HEK293 (cell line): ENCODE measurements at regions not wholly inside any gene's neighbourhood (a gene's known extent, or its start where the extent isn't known, plus 50 kb on each side); places are given as distances from the start of the nearest gene placed in this dataset.

ENCODE experiments used
- CTCF ChIA-PET: fragments of 350-600 bp; formaldehyde crosslinking; extraction: SDS; loops from one replicate; lab custom pipeline; 2021; ENCODE audit warnings: antibody characterized with exemption; lab: Yijun Ruan, JAX
- POLR2A ChIA-PET: fragments of 300-600 bp; formaldehyde crosslinking; extraction: SDS; loops from one replicate; lab custom pipeline; 2020; ENCODE audit warnings: antibody characterized with exemption, inconsistent platforms; lab: Yijun Ruan, JAX
- H3K27ac ChIP-seq: fragments of 200-500 bp; sonication (Bioruptor generic); 2 replicates; pipeline ENCODE4 v1.5.1; 2014; ENCODE audit warnings: low read depth, low read length, control low read depth, inconsistent platforms; ENCODE audit errors: extremely low read depth
- H3K36me3 ChIP-seq, 2 experiments: fragments of 200-500 bp in 1 of 2; sonication (Bioruptor generic) in 1 of 2; 1 replicate in 1 of 2; 2 replicates in 1 of 2; pipeline ENCODE4 v1.5.1; 2014 to 2017; ENCODE audit warnings: inconsistent platforms in 2 of 2, low read length in 2 of 2; ENCODE audit not compliant: control insufficient read depth in 2 of 2, insufficient read depth in 1 of 2
- H3K4me1 ChIP-seq: fragments of 200-500 bp; sonication (Bioruptor generic); 2 replicates; pipeline ENCODE4 v1.5.1; 2014; ENCODE audit warnings: mild to moderate bottlenecking, low read length, inconsistent platforms; ENCODE audit not compliant: control insufficient read depth, insufficient read depth
- H3K4me3 ChIP-seq: 2 replicates; pipeline ENCODE4 v1.5.1; 2011; ENCODE audit warnings: low read depth, mild to moderate bottlenecking, control low read depth, low read length, moderate library complexity
- H3K9me3 ChIP-seq: fragments of 200-500 bp; sonication (Bioruptor generic); 2 replicates; pipeline ENCODE4 v1.5.1; 2014; ENCODE audit warnings: low read depth, low read length, inconsistent platforms; ENCODE audit not compliant: control insufficient read depth, insufficient read depth
- GLI4 ChIP-seq: fragments of 450-650 bp; formaldehyde crosslinking; IDR thresholded peaks from 2 replicates; pipeline ENCODE4 v1.5.1; 2016; ENCODE audit warnings: missing biosample characterization, missing genetic modification characterization
- HOXC10 ChIP-seq: sonication (generic); formaldehyde crosslinking; IDR thresholded peaks from 2 replicates; pipeline ENCODE4 v1.8.1; 2023; ENCODE audit warnings: mild to moderate bottlenecking, missing genetic modification reagents
- INSM2 ChIP-seq: fragments of 450-650 bp; formaldehyde crosslinking; IDR thresholded peaks from 2 replicates; pipeline ENCODE4 v1.5.1; 2016; ENCODE audit warnings: missing biosample characterization, missing genetic modification characterization
- PBX3 ChIP-seq: sonication (generic); formaldehyde crosslinking; IDR thresholded peaks from 2 replicates; pipeline ENCODE4 v1.8.1; 2022; ENCODE audit warnings: mild to moderate bottlenecking, moderate library complexity, missing genetic modification reagents
- PRDM1 ChIP-seq: fragments of 450-650 bp; formaldehyde crosslinking; IDR thresholded peaks from 2 replicates; pipeline ENCODE4; 2016; ENCODE audit warnings: missing biosample characterization, missing genetic modification characterization
- SP2 ChIP-seq: fragments of 450-650 bp; formaldehyde crosslinking; IDR thresholded peaks from 2 replicates; pipeline ENCODE4 v1.5.1; 2016; ENCODE audit warnings: missing biosample characterization, missing genetic modification characterization
- YY1 ChIP-seq: fragments of 450-650 bp; formaldehyde crosslinking; IDR thresholded peaks from 2 replicates; pipeline ENCODE4 v1.5.1; 2018; ENCODE audit warnings: missing biosample characterization, missing genetic modification characterization
- YY2 ChIP-seq: fragments of 450-650 bp; formaldehyde crosslinking; IDR thresholded peaks from 2 replicates; pipeline ENCODE4 v1.5.1; 2016; ENCODE audit warnings: missing biosample characterization, missing genetic modification characterization
- ZBTB1 ChIP-seq: fragments of 450-650 bp; formaldehyde crosslinking; IDR thresholded peaks from 2 replicates; pipeline ENCODE4 v1.5.1; 2016; ENCODE audit warnings: missing biosample characterization, missing genetic modification characterization
- ZBTB8A ChIP-seq: fragments of 450-650 bp; formaldehyde crosslinking; IDR thresholded peaks from 2 replicates; pipeline ENCODE4 v1.5.1; 2016; ENCODE audit warnings: missing biosample characterization, missing genetic modification characterization
- ZFHX2 ChIP-seq: fragments of 450-650 bp; formaldehyde crosslinking; conservative IDR thresholded peaks from 2 replicates; pipeline ENCODE4 v1.5.1; 2016; ENCODE audit warnings: missing biosample characterization, missing genetic modification characterization
- ZFP3 ChIP-seq: fragments of 450-650 bp; formaldehyde crosslinking; IDR thresholded peaks from 2 replicates; pipeline ENCODE4 v1.5.1; 2016; ENCODE audit warnings: low read depth, missing biosample characterization, missing genetic modification characterization
- ZNF155 ChIP-seq: fragments of 450-650 bp; formaldehyde crosslinking; IDR thresholded peaks from 2 replicates; pipeline ENCODE4 v1.5.1; 2016; ENCODE audit warnings: missing biosample characterization, missing genetic modification characterization
- ZNF157 ChIP-seq: fragments of 450-650 bp; formaldehyde crosslinking; IDR thresholded peaks from 2 replicates; pipeline ENCODE4 v1.5.1; 2016; ENCODE audit warnings: missing biosample characterization, missing genetic modification characterization
- ZNF169 ChIP-seq: fragments of 450-650 bp; formaldehyde crosslinking; IDR thresholded peaks from 2 replicates; pipeline ENCODE4 v1.5.1; 2016; ENCODE audit warnings: missing biosample characterization, missing genetic modification characterization
- ZNF175 ChIP-seq: fragments of 450-650 bp; formaldehyde crosslinking; IDR thresholded peaks from 2 replicates; pipeline ENCODE4 v1.5.1; 2016; ENCODE audit warnings: missing biosample characterization, missing genetic modification characterization
- ZNF18 ChIP-seq: fragments of 450-650 bp; formaldehyde crosslinking; IDR thresholded peaks from 2 replicates; pipeline ENCODE4 v1.5.1; 2016; ENCODE audit warnings: missing biosample characterization, missing genetic modification characterization
- ZNF280C ChIP-seq: fragments of 450-650 bp; formaldehyde crosslinking; IDR thresholded peaks from 2 replicates; pipeline ENCODE4 v1.5.1; 2016; ENCODE audit warnings: missing biosample characterization, missing genetic modification characterization
- ZNF324 ChIP-seq: fragments of 450-650 bp; formaldehyde crosslinking; IDR thresholded peaks from 2 replicates; pipeline ENCODE4 v1.5.1; 2016; ENCODE audit warnings: missing biosample characterization, missing genetic modification characterization
- ZNF404 ChIP-seq: fragments of 450-650 bp; formaldehyde crosslinking; IDR thresholded peaks from 2 replicates; pipeline ENCODE4 v1.5.1; 2017; ENCODE audit warnings: missing biosample characterization, missing genetic modification characterization
- ZNF426 ChIP-seq: fragments of 450-650 bp; formaldehyde crosslinking; IDR thresholded peaks from 2 replicates; pipeline ENCODE4 v1.5.1; 2017; ENCODE audit warnings: missing biosample characterization, missing genetic modification characterization, mild to moderate bottlenecking, inconsistent platforms, moderate library complexity
- ZNF488 ChIP-seq: fragments of 450-650 bp; formaldehyde crosslinking; IDR thresholded peaks from 2 replicates; pipeline ENCODE4 v1.5.1; 2016; ENCODE audit warnings: missing biosample characterization, missing genetic modification characterization
- ZNF610 ChIP-seq: fragments of 450-650 bp; formaldehyde crosslinking; IDR thresholded peaks from 2 replicates; pipeline ENCODE4 v1.5.1; 2016; ENCODE audit warnings: missing biosample characterization, missing genetic modification characterization, borderline replicate concordance
- ZNF645 ChIP-seq: fragments of 450-650 bp; formaldehyde crosslinking; IDR thresholded peaks from 2 replicates; pipeline ENCODE4; 2016; ENCODE audit warnings: missing biosample characterization, missing genetic modification characterization
- ZNF704 ChIP-seq: fragments of 450-650 bp; formaldehyde crosslinking; IDR thresholded peaks from 2 replicates; pipeline ENCODE4 v1.5.1; 2016; ENCODE audit warnings: missing biosample characterization, missing genetic modification characterization
- ZNF747 ChIP-seq: fragments of 450-650 bp; formaldehyde crosslinking; IDR thresholded peaks from 2 replicates; pipeline ENCODE4 v1.5.1; 2016; ENCODE audit warnings: missing biosample characterization, missing genetic modification characterization
- ZNF76 ChIP-seq: fragments of 450-650 bp; formaldehyde crosslinking; IDR thresholded peaks from 2 replicates; pipeline ENCODE4; 2016; ENCODE audit warnings: low read depth, missing biosample characterization, missing genetic modification characterization, borderline replicate concordance
- ZNF768 ChIP-seq: fragments of 450-650 bp; formaldehyde crosslinking; IDR thresholded peaks from 2 replicates; pipeline ENCODE4 v1.5.1; 2018; ENCODE audit warnings: missing biosample characterization, mild to moderate bottlenecking, missing genetic modification characterization
- ZNF791 ChIP-seq: fragments of 450-650 bp; formaldehyde crosslinking; IDR thresholded peaks from 2 replicates; pipeline ENCODE4 v1.5.1; 2016; ENCODE audit warnings: missing biosample characterization, missing genetic modification characterization

GRCh38 chr1:217077426-217077825 is 354.2 kb upstream of the ESRRG start:
- H3K36me3 ChIP-seq = no peaks in the 10 kb centered on the region
- no peak overlapping the region for H3K27ac ChIP-seq
- H3K4me3 ChIP-seq = no peak overlapping the region
- CTCF ChIA-PET = interaction anchor here (0.6 kb wide), 1 partner anchor 594 kb away, joined by 3 read pairs; no protein-coding TSS in a partner anchor
- no peaks in the 10 kb centered on the region for H3K4me1 ChIP-seq
- POLR2A ChIA-PET = no interaction called here
- no peaks in the 10 kb centered on the region for H3K9me3 ChIP-seq
- no peak for TF ChIP-seq ZNF157
- no peak for TF ChIP-seq PBX3 (CRISPR knock-in tag)
- TF ChIP-seq ZNF488 (tag by site-specific recombination) = no peak
- no peak for TF ChIP-seq ZNF747 (tag by site-specific recombination)
- TF ChIP-seq ZNF791 = no peak
- no peak for TF ChIP-seq ZNF280C (tag by site-specific recombination)
- no peak for TF ChIP-seq ZNF704
- TF ChIP-seq ZNF426 = no peak
- TF ChIP-seq ZBTB1 (tag by site-specific recombination) = no peak
- no peak for TF ChIP-seq SP2 (tag by site-specific recombination)
- no peak for TF ChIP-seq ZNF155 (tag by site-specific recombination)
- no peak for TF ChIP-seq YY2 (tag by site-specific recombination)
- no peak for TF ChIP-seq ZFP3 (tag by site-specific recombination)
- no peak for TF ChIP-seq ZNF76 (tag by site-specific recombination)
- TF ChIP-seq ZNF645 (tag by site-specific recombination) = no peak
- no peak for TF ChIP-seq ZNF324 (tag by site-specific recombination)
- TF ChIP-seq, all 188 proteins: peak for 0

- ChIA-PET POLR2A (no interaction called here), CTCF (interaction anchor here (0.7 kb wide), 1 partner anchor 11 kb away, joined by 3 read pairs; no protein-coding TSS in a partner anchor)
- Histone ChIP-seq H3K9me3 (no peaks in the 10 kb centered on the region), H3K4me1 (no peaks in the 10 kb centered on the region), H3K36me3 (no peaks in the 10 kb centered on the region), H3K4me3 (no peak overlapping the region), H3K27ac (no peak overlapping the region)
- TF ChIP-seq ZNF18 (tag by site-specific recombination) (no peak), HOXC10 (no peak), YY1 (no peak), ZFHX2 (tag by site-specific recombination) (no peak), ZNF175 (tag by site-specific recombination) (no peak), ZNF768 (tag by site-specific recombination) (no peak), ZNF169 (tag by site-specific recombination) (no peak), ZNF610 (tag by site-specific recombination) (no peak), PRDM1 (tag by site-specific recombination) (no peak), ZBTB8A (no peak), ZNF404 (tag by site-specific recombination) (no peak), INSM2 (tag by site-specific recombination) (no peak), GLI4 (tag by site-specific recombination) (no peak)
Observed at GRCh38 chr1:217076902-217077301, 353.7 kb upstream of the ESRRG start.
